Pancreas (tissue), 10 donors: ENCODE measurements at regions not wholly inside any gene's neighbourhood (a gene's known extent, or its start where the extent isn't known, plus 50 kb on each side); places are given as distances from the start of the nearest gene placed in this dataset.

Source experiments
- ATAC-seq, 4 donors: fragments of 200-7000 bp; cut with Tn5 transposase; one replicate each; pipeline versions ENCODE4 v1.8.0 to v1.9.1; 2020; ENCODE audit warnings: mild to moderate bottlenecking in 4 of 4, moderate library complexity in 4 of 4
- DNase-seq, 6 donors: peaks; one replicate each; pipeline ENCODE4 v3.0.0-alpha.2; 2020
- FAIRE-seq: peaks from 2 replicates; lab custom pipeline; 2012; peaks lifted over from hg19 to GRCh38; lab: Jason Lieb, UNC
- H3K27ac ChIP-seq, 4 donors: fragments of 200-600 bp; sonication (generic); 1 replicate in 3 of 4; 2 replicates in 1 of 4; pipeline versions ENCODE4 v1.5.0 to v1.8.0; 2020
- H3K27me3 ChIP-seq, 4 donors: fragments of 200-600 bp; one replicate each; pipeline ENCODE4 v1.8.0; 2021
- H3K36me3 ChIP-seq, 3 donors: fragments of 200-600 bp; sonication (generic) in 1 of 3; one replicate each; pipeline versions ENCODE4 v1.5.0 to v1.8.0; 2020 to 2021
- H3K4me1 ChIP-seq, 3 donors: fragments of 200-600 bp; one replicate each; pipeline ENCODE4 v1.8.0; 2021
- H3K4me3 ChIP-seq, 4 donors: fragments of 200-600 bp; sonication (generic) in 2 of 4; one replicate each; pipeline versions ENCODE4 v1.5.0 to v1.8.0; 2020 to 2021
- H3K9me3 ChIP-seq, 4 donors: fragments of 200-600 bp; one replicate each; pipeline ENCODE4 v1.8.0; 2021
- WGBS, 2 donors: extraction: QIAGEN DNeasy Blood & Tissue Kit; methylation state at CpG; one replicate each; pipeline ENCODE4 v1.1.7; 2013; 5-methylcytosine and 5-hydroxymethylcytosine counted together
- intact Hi-C, 3 donors: fragments of 100-400 bp; cut with DNase I; formaldehyde crosslinking; loops; one replicate each; pipeline versions ENCODE4 v1.11.1 to v1.14.2; 2022
- TF ChIP-seq, protein P1 (sequence below), 4 donors: fragments of 200-600 bp; sonication (generic) in 3 of 4; IDR thresholded peaks; one replicate each; pipeline versions ENCODE4 v1.5.0 to v1.8.0; 2021; ENCODE audit warnings: antibody characterized with exemption in 4 of 4
- donor health status: healthy with polysubstance abuse.
- donor health status: DM: no; HTN: no; CAD: no; lungs with moderate emphysema.
- donor health status: DM: no; HTN: no; CAD: no.
- donor health status: control.
- donor health status: control.
- donor health status: Bipolar disorder and iron deficiency.
- donor health status: DM: yes; HTN: yes; CAD: no.
- donor health status: DM: no; HTN: no; CAD: no.
- donor health status: DM: no; HTN: no; CAD: no.
- donor health status: DM: yes; HTN: yes; CAD: no.

GRCh38 chr15:62770111-62770660 is 272.4 kb upstream of the TPM1 start:
- DNase-seq = no peak
- H3K4me3 ChIP-seq = no peak overlapping the region
- WGBS, 2 donors = 94 to 97% methylated on average over 11 of the region's 11 CpGs
- no peaks in the 10 kb centered on the region for H3K36me3 ChIP-seq
- FAIRE-seq = no peak
- TF ChIP-seq, protein P1, sequence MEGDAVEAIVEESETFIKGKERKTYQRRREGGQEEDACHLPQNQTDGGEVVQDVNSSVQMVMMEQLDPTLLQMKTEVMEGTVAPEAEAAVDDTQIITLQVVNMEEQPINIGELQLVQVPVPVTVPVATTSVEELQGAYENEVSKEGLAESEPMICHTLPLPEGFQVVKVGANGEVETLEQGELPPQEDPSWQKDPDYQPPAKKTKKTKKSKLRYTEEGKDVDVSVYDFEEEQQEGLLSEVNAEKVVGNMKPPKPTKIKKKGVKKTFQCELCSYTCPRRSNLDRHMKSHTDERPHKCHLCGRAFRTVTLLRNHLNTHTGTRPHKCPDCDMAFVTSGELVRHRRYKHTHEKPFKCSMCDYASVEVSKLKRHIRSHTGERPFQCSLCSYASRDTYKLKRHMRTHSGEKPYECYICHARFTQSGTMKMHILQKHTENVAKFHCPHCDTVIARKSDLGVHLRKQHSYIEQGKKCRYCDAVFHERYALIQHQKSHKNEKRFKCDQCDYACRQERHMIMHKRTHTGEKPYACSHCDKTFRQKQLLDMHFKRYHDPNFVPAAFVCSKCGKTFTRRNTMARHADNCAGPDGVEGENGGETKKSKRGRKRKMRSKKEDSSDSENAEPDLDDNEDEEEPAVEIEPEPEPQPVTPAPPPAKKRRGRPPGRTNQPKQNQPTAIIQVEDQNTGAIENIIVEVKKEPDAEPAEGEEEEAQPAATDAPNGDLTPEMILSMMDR (IDR thresholded peaks at IDR 0.05) = no peak
- ATAC-seq = no peak
- H3K27ac ChIP-seq = no peak overlapping the region
- H3K27me3 ChIP-seq = no peaks in the 10 kb centered on the region
- no peaks in the 10 kb centered on the region for H3K9me3 ChIP-seq
- intact Hi-C loops = no loop called here
- H3K4me1 ChIP-seq = no peaks in the 10 kb centered on the region

GRCh38 chr15:62770752-62771151 is 271.8 kb upstream of the TPM1 start:
- ATAC-seq (no peak), FAIRE-seq (no peak), DNase-seq (no peak)
- H3K4me3 ChIP-seq = no peak overlapping the region
- no peaks in the 10 kb centered on the region for H3K9me3 ChIP-seq
- TF ChIP-seq, protein P1 (IDR thresholded peaks at IDR 0.05) = no peak
- H3K36me3 ChIP-seq = no peaks in the 10 kb centered on the region
- no peaks in the 10 kb centered on the region for H3K4me1 ChIP-seq
- intact Hi-C loops = no loop called here
- no peak overlapping the region for H3K27ac ChIP-seq
- H3K27me3 ChIP-seq = no peaks in the 10 kb centered on the region
- 88 to 89% methylated on average over 7 of the region's 7 CpGs for WGBS, 2 donors

GRCh38 chr15:62771234-62771633 is 271.3 kb upstream of the TPM1 start:
- TF ChIP-seq, protein P1 (IDR thresholded peaks at IDR 0.05) = no peak
- 88 to 98% methylated on average over 2 of the region's 2 CpGs for WGBS, 2 donors
- Histone ChIP-seq H3K27ac (no peak overlapping the region), H3K9me3 (no peaks in the 10 kb centered on the region), H3K27me3 (no peaks in the 10 kb centered on the region), H3K36me3 (no peaks in the 10 kb centered on the region), H3K4me3 (no peak overlapping the region), H3K4me1 (no peaks in the 10 kb centered on the region)
- DNase-seq (no peak), FAIRE-seq (no peak), ATAC-seq (no peak)
- intact Hi-C loops = no loop called here

DNA sequence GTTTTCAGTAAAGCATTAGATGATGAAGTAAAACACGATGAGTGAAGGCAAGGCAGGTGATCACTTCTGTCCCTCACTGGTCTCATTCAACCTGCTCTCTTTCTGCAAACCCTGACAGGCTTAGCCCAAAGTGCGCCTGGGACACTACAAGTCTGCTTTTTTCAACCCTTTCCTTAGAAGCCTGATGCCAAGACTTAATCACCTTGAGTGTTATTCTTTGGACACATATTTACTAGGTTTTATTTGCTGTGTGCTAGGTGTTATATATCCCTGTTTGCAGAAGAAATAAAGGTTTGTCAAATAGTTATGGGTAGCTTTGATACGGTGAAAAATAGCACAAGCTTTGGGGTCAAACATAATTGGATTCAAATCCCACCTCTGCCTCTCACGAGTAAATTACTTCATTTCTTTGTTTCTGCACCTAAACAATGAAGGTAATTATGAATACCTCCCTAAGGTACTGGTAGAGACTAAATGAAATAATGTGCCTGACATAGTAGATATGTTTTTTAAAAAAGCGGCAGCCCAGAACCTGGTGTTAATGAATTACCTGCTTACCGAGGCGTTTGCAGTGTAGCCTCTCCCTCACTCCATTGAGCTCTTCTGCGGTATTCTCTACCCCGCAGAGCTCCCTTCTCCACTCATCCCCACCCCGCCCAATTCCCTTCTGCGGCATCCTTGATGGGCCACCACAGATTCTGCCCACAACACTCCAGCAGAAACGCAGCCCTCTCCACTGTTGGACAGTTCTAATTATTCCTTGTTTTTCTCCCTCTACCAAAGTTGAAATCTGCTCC is 269.0 kb upstream of the TPM1 start:
- no peak for ATAC-seq
- no peak for DNase-seq
- no peaks in the 10 kb centered on the region for H3K9me3 ChIP-seq
- H3K27ac ChIP-seq = no peak overlapping the region
- H3K36me3 ChIP-seq = no peaks in the 10 kb centered on the region
- TF ChIP-seq, protein P1 (IDR thresholded peaks at IDR 0.05) = no peak
- no peaks in the 10 kb centered on the region for H3K4me1 ChIP-seq
- intact Hi-C loops = no loop called here
- no peak for FAIRE-seq
- no peaks in the 10 kb centered on the region for H3K27me3 ChIP-seq
- 78 to 81% methylated on average over 12 of the region's 12 CpGs for WGBS, 2 donors
- no peak overlapping the region for H3K4me3 ChIP-seq

GRCh38 chr15:62775932-62776331 is 266.6 kb upstream of the TPM1 start:
- DNase-seq (no peak), ATAC-seq (no peak), FAIRE-seq (no peak)
- no peak overlapping the region for H3K4me3 ChIP-seq
- intact Hi-C loops = no loop called here
- H3K36me3 ChIP-seq = no peaks in the 10 kb centered on the region
- H3K4me1 ChIP-seq = no peaks in the 10 kb centered on the region
- TF ChIP-seq, protein P1 (IDR thresholded peaks at IDR 0.05) = no peak
- whole genome bisulfite sequencing, 2 donors = 66 to 82% methylated on average over 1 of the region's 1 CpG
- no peaks in the 10 kb centered on the region for H3K27me3 ChIP-seq
- no peaks in the 10 kb centered on the region for H3K9me3 ChIP-seq
- H3K27ac ChIP-seq = no peak overlapping the region
